OCI-LY1 (cell line): ENCODE measurements at regions not wholly inside any gene's neighbourhood (a gene's known extent, or its start where the extent isn't known, plus 50 kb on each side); places are given as distances from the start of the nearest gene placed in this dataset.

Source experiments
- H2AFZ ChIP-seq: fragments of 200-600 bp; sonication (generic), shearing (Covaris generic); 2 replicates; pipeline ENCODE4 v1.6.0; 2014; ENCODE audit warnings: antibody characterized with exemption, mild to moderate bottlenecking, low read length
- H3F3A ChIP-seq: fragments of 200-600 bp; sonication (generic), shearing (Covaris generic); 2 replicates; pipeline ENCODE4 v1.6.0; 2014; ENCODE audit warnings: mild to moderate bottlenecking, antibody characterized with exemption, low read length, moderate library complexity; ENCODE audit not compliant: insufficient read depth
- H3K27ac ChIP-seq: fragments of 200-600 bp; sonication (generic); 2 replicates; pipeline ENCODE4 v1.5.1; 2014; ENCODE audit warnings: low read length, mixed run types, mild to moderate bottlenecking, low read depth; ENCODE audit not compliant: poor library complexity, severe bottlenecking
- H3K27me3 ChIP-seq: fragments of 200-600 bp; sonication (generic); 2 replicates; pipeline ENCODE4 v1.6.0; 2014; ENCODE audit warnings: antibody characterized with exemption, mild to moderate bottlenecking, low read length, moderate library complexity; ENCODE audit not compliant: insufficient read depth
- H3K36me3 ChIP-seq: fragments of 200-600 bp; sonication (generic); 2 replicates; pipeline ENCODE4 v1.6.1; 2014; ENCODE audit warnings: mild to moderate bottlenecking, antibody characterized with exemption, low read length, moderate library complexity, mixed read lengths; ENCODE audit not compliant: insufficient read depth
- H3K4me1 ChIP-seq: fragments of 200-600 bp; sonication (generic); 2 replicates; pipeline ENCODE4 v1.5.1; 2014; ENCODE audit warnings: mild to moderate bottlenecking, low read length, moderate library complexity; ENCODE audit not compliant: insufficient read depth, severe bottlenecking
- H3K4me2 ChIP-seq: fragments of 200-600 bp; sonication (generic), shearing (Covaris generic); 2 replicates; pipeline ENCODE4 v1.6.1; 2014; ENCODE audit warnings: low read length
- H3K4me3 ChIP-seq: fragments of 200-600 bp; sonication (generic); 2 replicates; pipeline ENCODE4 v1.5.1; 2014; ENCODE audit warnings: low read length, low read depth, mild to moderate bottlenecking, mixed read lengths; ENCODE audit not compliant: poor library complexity, severe bottlenecking
- H3K79me2 ChIP-seq: fragments of 200-600 bp; shearing (Covaris generic); 2 replicates; pipeline ENCODE4 v1.6.1; 2016; ENCODE audit warnings: mixed run types, low read length, mixed read lengths; ENCODE audit not compliant: insufficient read depth
- H3K9ac ChIP-seq: fragments of 200-600 bp; sonication (generic), shearing (Covaris generic); 2 replicates; pipeline ENCODE4 v1.6.1; 2014; ENCODE audit warnings: mild to moderate bottlenecking, low read length, mixed read lengths
- H3K9me2 ChIP-seq: fragments of 200-600 bp; sonication (generic), shearing (Covaris generic); 2 replicates; pipeline ENCODE4 v1.6.1; 2014; ENCODE audit warnings: low read depth, mild to moderate bottlenecking, low read length, mixed read lengths
- H3K9me3 ChIP-seq: fragments of 200-600 bp; shearing (Covaris generic); 2 replicates; pipeline ENCODE4 v1.6.1; 2014; ENCODE audit warnings: low read length, mixed read lengths
- H4K20me1 ChIP-seq: fragments of 200-600 bp; sonication (generic), shearing (Covaris generic); 2 replicates; pipeline ENCODE4 v1.6.0; 2016; ENCODE audit warnings: mild to moderate bottlenecking, low read length; ENCODE audit not compliant: insufficient read depth
- CTCF ChIP-seq: fragments of 200-600 bp; sonication (generic), shearing (Covaris generic); IDR thresholded peaks from 2 replicates; pipeline ENCODE4 v1.5.1; 2017; ENCODE audit warnings: mild to moderate bottlenecking, antibody characterized with exemption, low read length, moderate library complexity, mixed read lengths
- EZH2 ChIP-seq: fragments of 200-600 bp; sonication (generic), shearing (Covaris generic); IDR thresholded peaks from 2 replicates; pipeline ENCODE4 v1.8.0; 2017; ENCODE audit warnings: borderline replicate concordance, mixed run types, mild to moderate bottlenecking, antibody characterized with exemption, low read length, moderate library complexity, mixed read lengths

GRCh38 chr15:36458411-36458810 is 121.0 kb upstream of the CDIN1 start:
- no peaks in the 10 kb centered on the region for H3K27me3 ChIP-seq
- TF ChIP-seq CTCF = no peak
- no peak for TF ChIP-seq EZH2
- no peak overlapping the region for H2AFZ ChIP-seq
- H3K9me2 ChIP-seq = no peaks in the 10 kb centered on the region
- H3K36me3 ChIP-seq = no peaks in the 10 kb centered on the region
- no peaks in the 10 kb centered on the region for H3K9me3 ChIP-seq
- no peaks in the 10 kb centered on the region for H3F3A ChIP-seq
- H3K27ac ChIP-seq = no peak overlapping the region
- no peak overlapping the region for H3K4me2 ChIP-seq
- H3K4me3 ChIP-seq = no peak overlapping the region
- no peaks in the 10 kb centered on the region for H3K4me1 ChIP-seq
- H4K20me1 ChIP-seq = no peaks in the 10 kb centered on the region
- no peaks in the 10 kb centered on the region for H3K79me2 ChIP-seq
- no peak overlapping the region for H3K9ac ChIP-seq

- H3K4me3 ChIP-seq = no peak overlapping the region
- H3K27ac ChIP-seq = no peak overlapping the region
- no peaks in the 10 kb centered on the region for H3K79me2 ChIP-seq
- no peaks in the 10 kb centered on the region for H3K36me3 ChIP-seq
- H3K9me3 ChIP-seq = no peaks in the 10 kb centered on the region
- H3K4me2 ChIP-seq = no peak overlapping the region
- H3K9ac ChIP-seq = no peak overlapping the region
- H3K27me3 ChIP-seq = no peaks in the 10 kb centered on the region
- H2AFZ ChIP-seq = no peak overlapping the region
- H3F3A ChIP-seq = no peaks in the 10 kb centered on the region
- no peak for TF ChIP-seq EZH2
- TF ChIP-seq CTCF = no peak
- H3K9me2 ChIP-seq = no peaks in the 10 kb centered on the region
- no peaks in the 10 kb centered on the region for H3K4me1 ChIP-seq
- H4K20me1 ChIP-seq = no peaks in the 10 kb centered on the region
Measured at GRCh38 chr15:36465304-36465703, 114.1 kb upstream of the CDIN1 start.

GRCh38 chr15:36468746-36469145 is 110.7 kb upstream of the CDIN1 start:
- no peak overlapping the region for H2AFZ ChIP-seq
- no peaks in the 10 kb centered on the region for H3K4me1 ChIP-seq
- no peaks in the 10 kb centered on the region for H3K9me2 ChIP-seq
- no peaks in the 10 kb centered on the region for H3K36me3 ChIP-seq
- no peak overlapping the region for H3K27ac ChIP-seq
- no peaks in the 10 kb centered on the region for H3K27me3 ChIP-seq
- H3F3A ChIP-seq = no peaks in the 10 kb centered on the region
- no peaks in the 10 kb centered on the region for H4K20me1 ChIP-seq
- no peaks in the 10 kb centered on the region for H3K79me2 ChIP-seq
- no peak overlapping the region for H3K9ac ChIP-seq
- H3K9me3 ChIP-seq = no peaks in the 10 kb centered on the region
- no peak overlapping the region for H3K4me2 ChIP-seq
- TF ChIP-seq EZH2 = no peak
- no peak for TF ChIP-seq CTCF
- H3K4me3 ChIP-seq = no peak overlapping the region
